Endothelial cell of umbilical vein (primary cell): ENCODE measurements at regions not wholly inside any gene's neighbourhood (a gene's known extent, or its start where the extent isn't known, plus 50 kb on each side); places are given as distances from the start of the nearest gene placed in this dataset.

Experiments used
- CTCF ChIP-seq, 2 donors: IDR thresholded peaks; 1 replicate in 1 of 2; 2 replicates in 1 of 2; pipeline ENCODE4 v1.5.1; 2011; ENCODE audit warnings: low read length in 2 of 2, mild to moderate bottlenecking in 2 of 2, moderate library complexity in 2 of 2, control low read depth in 1 of 2, inconsistent platforms in 1 of 2, low read depth in 1 of 2; ENCODE audit not compliant: insufficient read depth in 1 of 2; ENCODE audit errors: extremely low read depth in 1 of 2
- EZH2 ChIP-seq: IDR thresholded peaks from 2 replicates; pipeline ENCODE4 v1.6.1; 2012; ENCODE audit warnings: borderline replicate concordance, low read depth, mild to moderate bottlenecking, moderate library complexity, low read length, inconsistent platforms; ENCODE audit not compliant: severe bottlenecking
- FOS ChIP-seq: IDR thresholded peaks from 2 replicates; pipeline ENCODE4 v1.6.1; 2011; ENCODE audit warnings: mild to moderate bottlenecking, low read length, moderate library complexity, borderline replicate concordance; ENCODE audit not compliant: insufficient read depth
- GATA2 ChIP-seq: IDR thresholded peaks from 2 replicates; pipeline ENCODE4 v1.7.0; 2011; ENCODE audit warnings: low read depth, mild to moderate bottlenecking, moderate library complexity, mixed read lengths, low read length; ENCODE audit not compliant: insufficient read length, insufficient read depth
- JUN ChIP-seq: IDR thresholded peaks from 2 replicates; pipeline ENCODE4 v1.6.1; 2011; ENCODE audit warnings: borderline replicate concordance, low read depth; ENCODE audit not compliant: insufficient read length, insufficient read depth
- MAX ChIP-seq: IDR thresholded peaks from 2 replicates; pipeline ENCODE4 v1.6.1; 2011; ENCODE audit not compliant: insufficient read depth, insufficient read length
- MYC ChIP-seq: IDR thresholded peaks from one replicate; pipeline ENCODE4 v1.6.1; 2011; ENCODE audit warnings: mild to moderate bottlenecking, low read depth, low read length
- POLR2A ChIP-seq: IDR thresholded peaks from 2 replicates; pipeline ENCODE4 v1.6.1; 2012; ENCODE audit warnings: low read depth, mild to moderate bottlenecking, control low read depth, low read length
- POLR2AphosphoS5 ChIP-seq: IDR thresholded peaks from 2 replicates; pipeline ENCODE4 v1.6.1; 2012; ENCODE audit warnings: low read depth, mild to moderate bottlenecking, control low read depth, low read length, moderate library complexity; ENCODE audit not compliant: insufficient read depth

- no peak for TF ChIP-seq CTCF (IDR thresholded peaks at IDR 0.05; ENCODE audit: extremely low read depth in 1 of 2, insufficient read depth in 1 of 2, low read depth in 1 of 2, low read length in 2 of 2)
- TF ChIP-seq FOS: no peak
- no peak for TF ChIP-seq POLR2A
- TF ChIP-seq MAX: no peak
- no peak for TF ChIP-seq EZH2
- TF ChIP-seq POLR2AphosphoS5: no peak
- TF ChIP-seq JUN: no peak
- TF ChIP-seq MYC: no peak
- TF ChIP-seq GATA2: no peak
Observed at GRCh38 chr12:116674643-116675183, 63.2 kb downstream of the SPRING1 start.
